Activated CD4-positive, alpha-beta memory T cell treated with anti-CD3 and anti-CD28 coated beads for 36 hours (primary cell): ENCODE measurements at regions not wholly inside any gene's neighbourhood (a gene's known extent, or its start where the extent isn't known, plus 50 kb on each side); places are given as distances from the start of the nearest gene placed in this dataset.

Source experiments
- CTCF ChIA-PET: fragments of 350-600 bp; sonication (Branson Sonifier 250); formaldehyde crosslinking; loops from one replicate; lab custom pipeline; 2021; ENCODE audit warnings: antibody characterized with exemption, inconsistent platforms; lab: Charles Lee
- POLR2A ChIA-PET: fragments of 350-600 bp; sonication (Branson Sonifier 250); formaldehyde crosslinking; loops from one replicate; lab custom pipeline; 2021; ENCODE audit warnings: antibody characterized with exemption; lab: Charles Lee
- DNase-seq: peaks from one replicate; pipeline ENCODE4 v3.0.0-alpha.2; 2020
- H3K27ac Mint-ChIP-seq: one replicate; pipeline ENCODE4 v1.8.0; 2021; ENCODE audit warnings: mixed read lengths
- H3K27me3 Mint-ChIP-seq: one replicate; pipeline ENCODE4 v1.8.0; 2021; ENCODE audit warnings: mixed read lengths
- H3K36me3 Mint-ChIP-seq: one replicate; pipeline ENCODE4 v1.8.0; 2021; ENCODE audit warnings: mixed read lengths
- H3K4me1 Mint-ChIP-seq: one replicate; pipeline ENCODE4 v1.8.0; 2021; ENCODE audit warnings: low read depth, mixed read lengths
- H3K4me3 Mint-ChIP-seq: one replicate; pipeline ENCODE4 v1.8.0; 2021; ENCODE audit warnings: mild to moderate bottlenecking, mixed read lengths
- H3K9me3 Mint-ChIP-seq: one replicate; pipeline ENCODE4 v1.8.0; 2021; ENCODE audit warnings: mixed read lengths
- intact Hi-C: fragments of 100-400 bp; cut with micrococcal nuclease; formaldehyde crosslinking; loops from one replicate; pipeline ENCODE4 v1.15.1; 2023

DNA sequence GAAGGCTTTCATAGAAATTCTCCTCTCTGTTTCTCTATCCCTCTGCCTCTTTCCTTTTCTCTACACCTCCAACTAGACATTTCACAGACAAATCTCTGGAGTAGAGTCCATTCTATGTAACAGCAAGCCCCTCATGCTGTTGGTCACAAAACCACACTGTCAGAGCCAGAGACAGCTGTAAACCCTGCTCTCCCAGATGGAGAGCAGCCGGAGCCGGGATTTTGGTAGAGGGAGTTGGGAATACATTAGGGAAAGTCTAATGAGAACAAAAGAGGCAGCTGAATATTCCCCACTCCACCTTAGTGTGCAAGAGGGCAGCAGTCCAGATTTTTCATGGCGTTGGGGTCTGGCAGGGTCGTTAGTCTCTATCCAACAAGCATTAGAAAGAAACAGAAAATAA, 68.3 kb upstream of the EDN1 start:
- Mint-ChIP-seq H3K9me3 (no peaks in the 10 kb centered on the region), H3K27ac (no peak overlapping the region), H3K4me3 (no peak overlapping the region), H3K27me3 (no peaks in the 10 kb centered on the region), H3K36me3 (no peaks in the 10 kb centered on the region), H3K4me1 (no peaks in the 10 kb centered on the region)
- intact Hi-C loops: no loop called here
- CTCF ChIA-PET: no interaction called here
- DNase-seq: no peak
- POLR2A ChIA-PET: no interaction called here

GRCh38 chr6:12222405-12223366, 67.5 kb upstream of the EDN1 start:
- H3K36me3 Mint-ChIP-seq: no peaks in the 10 kb centered on the region
- ChIA-PET POLR2A (no interaction called here), CTCF (no interaction called here)
- no peaks in the 10 kb centered on the region for H3K27me3 Mint-ChIP-seq
- intact Hi-C loops: no loop called here
- H3K9me3 Mint-ChIP-seq: no peaks in the 10 kb centered on the region
- H3K4me1 Mint-ChIP-seq: no peaks in the 10 kb centered on the region
- H3K4me3 Mint-ChIP-seq: no peak overlapping the region
- no peak overlapping the region for H3K27ac Mint-ChIP-seq
- DNase-seq: no peak

GRCh38 chr6:12223383-12223782, 66.8 kb upstream of the EDN1 start:
- no peaks in the 10 kb centered on the region for H3K4me1 Mint-ChIP-seq
- intact Hi-C loops: no loop called here
- H3K27me3 Mint-ChIP-seq: no peaks in the 10 kb centered on the region
- no peaks in the 10 kb centered on the region for H3K36me3 Mint-ChIP-seq
- POLR2A ChIA-PET: no interaction called here
- no peaks in the 10 kb centered on the region for H3K9me3 Mint-ChIP-seq
- DNase-seq: no peak
- H3K4me3 Mint-ChIP-seq: no peak overlapping the region
- H3K27ac Mint-ChIP-seq: no peak overlapping the region
- CTCF ChIA-PET: no interaction called here

DNA sequence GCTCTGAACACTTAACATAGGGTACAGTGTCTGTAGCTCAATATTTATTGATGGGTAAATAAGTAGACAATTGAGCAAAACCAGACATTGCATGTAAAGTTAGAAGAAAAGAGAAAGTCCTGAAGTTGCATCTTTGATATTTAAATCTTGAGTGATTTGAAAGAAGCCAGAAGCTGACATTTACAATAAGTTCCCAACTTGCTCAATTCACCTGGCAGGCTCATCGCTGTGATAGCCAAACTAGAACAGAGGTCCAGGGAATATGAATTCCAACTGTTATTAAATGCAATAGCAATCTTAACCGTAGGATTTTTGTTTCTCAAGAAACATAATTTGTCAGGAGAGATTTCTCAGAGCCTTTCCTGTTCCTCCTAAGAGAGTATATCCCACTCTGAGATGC, 65.9 kb upstream of the EDN1 start:
- intact Hi-C loops: no loop called here
- Mint-ChIP-seq H3K9me3 (no peaks in the 10 kb centered on the region), H3K4me3 (no peak overlapping the region), H3K27ac (no peak overlapping the region), H3K27me3 (no peaks in the 10 kb centered on the region), H3K36me3 (no peaks in the 10 kb centered on the region), H3K4me1 (peaks cover 5% of the 10 kb centered on the region)
- ChIA-PET POLR2A (no interaction called here), CTCF (no interaction called here)
- no peak for DNase-seq

DNA sequence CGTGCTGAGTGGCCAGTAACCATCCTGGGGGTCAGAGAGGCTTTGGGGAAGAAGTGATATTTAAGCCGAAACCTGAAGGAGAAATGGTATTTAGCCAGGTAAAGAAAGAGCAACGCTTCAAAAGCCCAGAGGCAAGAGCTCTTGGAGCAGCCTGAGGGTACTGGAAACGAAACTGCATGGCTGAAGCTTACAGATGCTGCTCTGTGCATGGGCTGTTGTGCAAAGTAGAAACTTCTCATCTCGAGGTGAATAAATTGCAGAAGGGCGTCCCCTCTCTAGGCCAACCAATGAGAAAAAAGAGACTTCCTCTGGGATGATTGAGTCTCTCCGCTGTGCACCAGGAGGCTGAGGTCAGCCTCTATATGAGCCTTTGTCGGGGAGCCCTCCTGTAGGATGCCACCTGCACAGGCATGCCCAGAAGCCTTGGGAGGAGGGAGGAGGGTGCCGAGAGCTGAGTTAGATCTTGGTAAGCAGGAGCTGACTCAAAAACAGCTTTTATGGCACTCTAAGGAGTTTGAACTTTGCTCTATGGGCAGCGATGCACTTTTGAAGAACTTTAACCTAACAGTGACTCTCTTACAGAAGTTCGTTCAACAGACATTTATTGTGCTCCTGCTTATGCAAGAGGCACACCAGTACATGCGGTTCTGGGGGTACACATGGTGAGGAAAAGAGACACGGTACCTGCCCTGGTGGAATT, 61.6 kb upstream of the EDN1 start:
- Mint-ChIP-seq H3K4me3 (no peak overlapping the region), H3K36me3 (no peaks in the 10 kb centered on the region), H3K27ac (no peak overlapping the region), H3K4me1 (peaks cover 23% of the 10 kb centered on the region), H3K9me3 (no peaks in the 10 kb centered on the region), H3K27me3 (no peaks in the 10 kb centered on the region)
- DNase-seq: no peak
- intact Hi-C loops: no loop called here
- ChIA-PET CTCF (no interaction called here), POLR2A (no interaction called here)

DNA sequence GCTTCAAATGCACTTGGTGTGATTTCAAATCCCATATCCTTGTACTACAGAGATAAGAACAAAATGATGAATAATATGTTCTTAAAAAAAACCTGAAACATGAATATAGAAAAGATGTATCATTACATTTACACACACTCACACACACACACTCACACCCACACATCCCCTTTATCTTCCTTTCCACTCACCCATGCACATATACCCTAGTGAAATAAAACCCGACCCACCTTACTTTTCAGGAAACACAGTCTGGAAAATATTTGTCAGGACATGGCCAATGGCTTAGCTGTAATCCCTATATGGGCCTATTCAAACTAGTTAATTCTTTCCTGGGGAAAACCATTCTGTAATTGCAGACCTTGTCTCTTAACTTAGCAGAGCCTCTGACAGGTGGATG, 60.8 kb upstream of the EDN1 start:
- DNase-seq: no peak
- CTCF ChIA-PET: no interaction called here
- no peaks in the 10 kb centered on the region for H3K36me3 Mint-ChIP-seq
- H3K4me1 Mint-ChIP-seq: peaks cover 30% of the 10 kb centered on the region
- H3K9me3 Mint-ChIP-seq: no peaks in the 10 kb centered on the region
- no peaks in the 10 kb centered on the region for H3K27me3 Mint-ChIP-seq
- intact Hi-C loops: no loop called here
- no peak overlapping the region for H3K4me3 Mint-ChIP-seq
- POLR2A ChIA-PET: no interaction called here
- no peak overlapping the region for H3K27ac Mint-ChIP-seq

DNA sequence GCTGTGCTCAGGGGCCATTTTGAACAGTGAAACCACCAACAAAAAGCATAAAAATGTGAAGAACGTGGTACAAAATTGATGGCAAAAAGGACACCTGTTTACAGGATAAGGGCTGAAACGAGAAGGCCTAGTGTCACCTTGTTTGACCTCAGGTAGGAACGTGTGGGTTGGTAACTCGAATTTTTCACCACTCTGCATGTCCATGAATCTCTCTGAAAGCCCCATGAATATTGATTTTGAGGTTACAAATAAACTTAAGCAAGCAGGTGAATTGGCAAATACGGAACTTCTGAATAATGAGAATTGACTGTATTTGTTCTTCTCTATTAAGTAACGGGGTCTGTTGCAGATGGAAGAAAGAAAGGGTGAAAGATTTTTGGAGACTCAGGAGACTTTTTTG, 59.6 kb upstream of the EDN1 start:
- CTCF ChIA-PET: no interaction called here
- H3K4me3 Mint-ChIP-seq: no peak overlapping the region
- intact Hi-C loops: loop anchor here (5.0 kb wide), 4 partner anchors 68 to 518 kb away; no protein-coding TSS in a partner anchor
- no peak overlapping the region for H3K27ac Mint-ChIP-seq
- H3K9me3 Mint-ChIP-seq: no peaks in the 10 kb centered on the region
- DNase-seq: no peak
- no peaks in the 10 kb centered on the region for H3K36me3 Mint-ChIP-seq
- no peaks in the 10 kb centered on the region for H3K27me3 Mint-ChIP-seq
- POLR2A ChIA-PET: no interaction called here
- peaks cover 30% of the 10 kb centered on the region for H3K4me1 Mint-ChIP-seq

GRCh38 chr6:12232339-12232738, 57.8 kb upstream of the EDN1 start:
- DNase-seq: peak; percentile 16
- Mint-ChIP-seq H3K9me3 (no peaks in the 10 kb centered on the region), H3K27me3 (no peaks in the 10 kb centered on the region), H3K36me3 (no peaks in the 10 kb centered on the region), H3K4me3 (no peak overlapping the region), H3K27ac (no peak overlapping the region), H3K4me1 (peaks cover 30% of the 10 kb centered on the region)
- ChIA-PET POLR2A (interaction anchor here (0.6 to 1.3 kb wide), 2 partner anchors 9 to 221 kb away, joined by 3 to 5 read pairs; no protein-coding TSS in a partner anchor), CTCF (interaction anchor here (0.6 to 2.5 kb wide), 4 partner anchors 55 to 577 kb away, joined by 3 to 15 read pairs (median 7); partner anchors contain the start of gene EDN1)
- intact Hi-C loops: loop anchor here (2.0 to 5.0 kb wide), 7 partner anchors 24 to 520 kb away; no protein-coding TSS in a partner anchor

- Mint-ChIP-seq H3K9me3 (no peaks in the 10 kb centered on the region), H3K36me3 (no peaks in the 10 kb centered on the region), H3K27ac (no peak overlapping the region), H3K4me1 (peaks cover 30% of the 10 kb centered on the region), H3K27me3 (no peaks in the 10 kb centered on the region), H3K4me3 (no peak overlapping the region)
- ChIA-PET POLR2A (interaction anchor here (0.6 to 1.3 kb wide), 2 partner anchors 9 to 222 kb away, joined by 3 to 5 read pairs; no protein-coding TSS in a partner anchor), CTCF (interaction anchor here (0.6 to 2.5 kb wide), 8 partner anchors 54 to 577 kb away, joined by 3 to 15 read pairs (median 4); partner anchors contain the start of gene EDN1)
- no peak for DNase-seq
- intact Hi-C loops: loop anchor here (1.0 to 5.0 kb wide), 9 partner anchors 8 to 521 kb away; no protein-coding TSS in a partner anchor
Observed at GRCh38 chr6:12232821-12233220, 57.3 kb upstream of the EDN1 start.

- Mint-ChIP-seq H3K27me3 (no peaks in the 10 kb centered on the region), H3K9me3 (no peaks in the 10 kb centered on the region), H3K4me1 (peaks cover 35% of the 10 kb centered on the region), H3K36me3 (no peaks in the 10 kb centered on the region), H3K4me3 (no peak overlapping the region), H3K27ac (no peak overlapping the region)
- ChIA-PET POLR2A (no interaction called here), CTCF (interaction anchor here (0.5 to 2.5 kb wide), 23 partner anchors 10 to 611 kb away, joined by 3 to 15 read pairs (median 3); partner anchors contain the start of gene EDN1)
- intact Hi-C loops: loop anchor here (1.0 to 5.0 kb wide), 10 partner anchors 7 to 579 kb away; no protein-coding TSS in a partner anchor
- DNase-seq: peak; percentile 70
Observed at GRCh38 chr6:12233693-12234571, 56.2 kb upstream of the EDN1 start.

DNA sequence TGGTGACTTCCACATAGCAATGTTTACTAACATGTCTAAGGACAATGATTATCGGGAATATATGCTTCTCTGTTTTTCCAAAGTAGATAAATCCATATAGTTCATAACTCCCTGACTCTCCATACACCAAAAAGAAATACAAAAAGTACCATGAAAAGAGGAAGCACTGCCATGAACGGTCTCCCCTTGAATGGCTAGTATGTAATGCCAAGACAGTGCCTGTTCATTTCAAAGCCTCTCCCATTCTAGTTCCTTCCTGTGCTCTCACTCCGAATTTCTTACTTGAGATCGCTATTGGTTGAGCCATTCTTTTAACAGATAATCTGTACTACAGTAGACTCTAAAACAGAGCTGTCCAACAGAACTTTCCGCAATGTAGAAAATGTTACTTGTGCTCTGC, 54.8 kb upstream of the EDN1 start:
- Mint-ChIP-seq H3K4me1 (peaks cover 28% of the 10 kb centered on the region), H3K4me3 (no peak overlapping the region), H3K9me3 (no peaks in the 10 kb centered on the region), H3K27ac (no peak overlapping the region), H3K36me3 (no peaks in the 10 kb centered on the region), H3K27me3 (no peaks in the 10 kb centered on the region)
- CTCF ChIA-PET: no interaction called here
- DNase-seq: no peak
- intact Hi-C loops: loop anchor here (2.0 kb wide), 1 partner anchor 581 kb away; no protein-coding TSS in a partner anchor
- POLR2A ChIA-PET: no interaction called here
